ENCODE measurements at regions not wholly inside any gene's neighbourhood (a gene's known extent, or its start where the extent isn't known, plus 50 kb on each side); places are given as distances from the start of the nearest gene placed in this dataset.

DNA sequence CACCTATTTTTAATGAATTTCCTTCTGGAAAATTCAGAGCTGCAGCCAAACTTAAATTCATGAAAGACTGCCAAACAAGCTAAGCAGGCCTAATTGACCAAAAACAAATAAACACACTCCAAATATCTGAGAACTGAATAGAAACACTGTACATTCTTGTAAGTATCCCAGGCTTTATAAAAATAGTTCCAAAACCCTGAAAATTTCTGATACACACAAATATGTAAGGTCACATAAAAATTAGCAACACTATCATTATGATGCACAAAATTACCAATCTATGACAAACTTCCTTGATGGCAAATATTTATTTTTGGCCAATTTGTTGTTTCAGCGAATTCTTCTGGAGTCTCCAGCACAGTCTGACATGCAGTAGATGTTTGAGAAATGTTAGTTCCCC lies 117.9 kb upstream of the UBE2E2 start:
- H3K9me2 ChIP-seq, result no peaks in the 10 kb centered on the region
- H3F3A ChIP-seq (replicated peaks; ENCODE audit: insufficient read depth), result no peaks in the 10 kb centered on the region
- no peaks in the 10 kb centered on the region for H3K36me3 ChIP-seq (replicated peaks in 1 of 2; ENCODE audit: control insufficient read depth in 1 of 2, insufficient read depth in 2 of 2, low read length in 1 of 2)
- POLR2A ChIA-PET, result no interaction called here
- H2AFZ ChIP-seq (ENCODE audit: low read depth), result no peak overlapping the region
- no peak for DNase-seq
- H4K20me1 ChIP-seq (ENCODE audit: insufficient read depth), result no peaks in the 10 kb centered on the region
- H3K79me2 ChIP-seq (ENCODE audit: insufficient read depth), result no peaks in the 10 kb centered on the region
- H3K9me3 ChIP-seq, result no peaks in the 10 kb centered on the region
- H3K4me1 ChIP-seq (ENCODE audit: control insufficient read depth in 1 of 2, insufficient read depth in 2 of 2, low read depth in 1 of 2, low read length in 1 of 2), result no peaks in the 10 kb centered on the region
- no peak overlapping the region for H3K4me2 ChIP-seq
- no peak overlapping the region for H3K27ac ChIP-seq (ENCODE audit: low read depth in 2 of 2, low read length in 1 of 2)
- no peak overlapping the region for H3K9ac ChIP-seq
- CTCF ChIA-PET, result no interaction called here
- no peak for TF ChIP-seq GABPA (IDR thresholded peaks at IDR 0.05; ENCODE audit: low read depth)
- TF ChIP-seq CHD2 (IDR thresholded peaks at IDR 0.05; ENCODE audit: low read length, partially characterized antibody), result no peak
- TF ChIP-seq POLR2AphosphoS5 (IDR thresholded peaks at IDR 0.05; ENCODE audit: low read depth, low read length), result no peak
- TF ChIP-seq, protein P1, sequence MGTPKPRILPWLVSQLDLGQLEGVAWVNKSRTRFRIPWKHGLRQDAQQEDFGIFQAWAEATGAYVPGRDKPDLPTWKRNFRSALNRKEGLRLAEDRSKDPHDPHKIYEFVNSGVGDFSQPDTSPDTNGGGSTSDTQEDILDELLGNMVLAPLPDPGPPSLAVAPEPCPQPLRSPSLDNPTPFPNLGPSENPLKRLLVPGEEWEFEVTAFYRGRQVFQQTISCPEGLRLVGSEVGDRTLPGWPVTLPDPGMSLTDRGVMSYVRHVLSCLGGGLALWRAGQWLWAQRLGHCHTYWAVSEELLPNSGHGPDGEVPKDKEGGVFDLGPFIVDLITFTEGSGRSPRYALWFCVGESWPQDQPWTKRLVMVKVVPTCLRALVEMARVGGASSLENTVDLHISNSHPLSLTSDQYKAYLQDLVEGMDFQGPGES (IDR thresholded peaks at IDR 0.05; ENCODE audit: low read depth, low read length), result no peak
- TF ChIP-seq JUND (IDR thresholded peaks at IDR 0.05), result no peak
- TF ChIP-seq TCF12 (IDR thresholded peaks at IDR 0.05), result no peak
- TF ChIP-seq MEF2A (IDR thresholded peaks at IDR 0.05; ENCODE audit: borderline replicate concordance, low read depth), result no peak
- no peak for TF ChIP-seq YY1 (IDR thresholded peaks at IDR 0.05; ENCODE audit: low read depth)
- no peak for TF ChIP-seq TEAD4 (IDR thresholded peaks at IDR 0.05; ENCODE audit: borderline replicate concordance, insufficient read depth)
- TF ChIP-seq, protein P2, sequence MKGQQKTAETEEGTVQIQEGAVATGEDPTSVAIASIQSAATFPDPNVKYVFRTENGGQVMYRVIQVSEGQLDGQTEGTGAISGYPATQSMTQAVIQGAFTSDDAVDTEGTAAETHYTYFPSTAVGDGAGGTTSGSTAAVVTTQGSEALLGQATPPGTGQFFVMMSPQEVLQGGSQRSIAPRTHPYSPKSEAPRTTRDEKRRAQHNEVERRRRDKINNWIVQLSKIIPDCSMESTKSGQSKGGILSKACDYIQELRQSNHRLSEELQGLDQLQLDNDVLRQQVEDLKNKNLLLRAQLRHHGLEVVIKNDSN (IDR thresholded peaks at IDR 0.05; ENCODE audit: borderline replicate concordance, low read depth), result no peak
- TF ChIP-seq, protein P3, sequence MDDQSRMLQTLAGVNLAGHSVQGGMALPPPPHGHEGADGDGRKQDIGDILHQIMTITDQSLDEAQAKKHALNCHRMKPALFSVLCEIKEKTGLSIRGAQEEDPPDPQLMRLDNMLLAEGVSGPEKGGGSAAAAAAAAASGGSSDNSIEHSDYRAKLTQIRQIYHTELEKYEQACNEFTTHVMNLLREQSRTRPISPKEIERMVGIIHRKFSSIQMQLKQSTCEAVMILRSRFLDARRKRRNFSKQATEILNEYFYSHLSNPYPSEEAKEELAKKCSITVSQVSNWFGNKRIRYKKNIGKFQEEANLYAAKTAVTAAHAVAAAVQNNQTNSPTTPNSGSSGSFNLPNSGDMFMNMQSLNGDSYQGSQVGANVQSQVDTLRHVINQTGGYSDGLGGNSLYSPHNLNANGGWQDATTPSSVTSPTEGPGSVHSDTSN (IDR thresholded peaks at IDR 0.05), result no peak
- no peak for TF ChIP-seq SMC3 (IDR thresholded peaks at IDR 0.05; ENCODE audit: low read depth, low read length)
- TF ChIP-seq, protein P4, sequence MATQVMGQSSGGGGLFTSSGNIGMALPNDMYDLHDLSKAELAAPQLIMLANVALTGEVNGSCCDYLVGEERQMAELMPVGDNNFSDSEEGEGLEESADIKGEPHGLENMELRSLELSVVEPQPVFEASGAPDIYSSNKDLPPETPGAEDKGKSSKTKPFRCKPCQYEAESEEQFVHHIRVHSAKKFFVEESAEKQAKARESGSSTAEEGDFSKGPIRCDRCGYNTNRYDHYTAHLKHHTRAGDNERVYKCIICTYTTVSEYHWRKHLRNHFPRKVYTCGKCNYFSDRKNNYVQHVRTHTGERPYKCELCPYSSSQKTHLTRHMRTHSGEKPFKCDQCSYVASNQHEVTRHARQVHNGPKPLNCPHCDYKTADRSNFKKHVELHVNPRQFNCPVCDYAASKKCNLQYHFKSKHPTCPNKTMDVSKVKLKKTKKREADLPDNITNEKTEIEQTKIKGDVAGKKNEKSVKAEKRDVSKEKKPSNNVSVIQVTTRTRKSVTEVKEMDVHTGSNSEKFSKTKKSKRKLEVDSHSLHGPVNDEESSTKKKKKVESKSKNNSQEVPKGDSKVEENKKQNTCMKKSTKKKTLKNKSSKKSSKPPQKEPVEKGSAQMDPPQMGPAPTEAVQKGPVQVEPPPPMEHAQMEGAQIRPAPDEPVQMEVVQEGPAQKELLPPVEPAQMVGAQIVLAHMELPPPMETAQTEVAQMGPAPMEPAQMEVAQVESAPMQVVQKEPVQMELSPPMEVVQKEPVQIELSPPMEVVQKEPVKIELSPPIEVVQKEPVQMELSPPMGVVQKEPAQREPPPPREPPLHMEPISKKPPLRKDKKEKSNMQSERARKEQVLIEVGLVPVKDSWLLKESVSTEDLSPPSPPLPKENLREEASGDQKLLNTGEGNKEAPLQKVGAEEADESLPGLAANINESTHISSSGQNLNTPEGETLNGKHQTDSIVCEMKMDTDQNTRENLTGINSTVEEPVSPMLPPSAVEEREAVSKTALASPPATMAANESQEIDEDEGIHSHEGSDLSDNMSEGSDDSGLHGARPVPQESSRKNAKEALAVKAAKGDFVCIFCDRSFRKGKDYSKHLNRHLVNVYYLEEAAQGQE (IDR thresholded peaks at IDR 0.05; ENCODE audit: low read depth, low read length), result no peak
- TF ChIP-seq RCOR1 (IDR thresholded peaks at IDR 0.05; ENCODE audit: low read length), result no peak
- TF ChIP-seq, protein P5, sequence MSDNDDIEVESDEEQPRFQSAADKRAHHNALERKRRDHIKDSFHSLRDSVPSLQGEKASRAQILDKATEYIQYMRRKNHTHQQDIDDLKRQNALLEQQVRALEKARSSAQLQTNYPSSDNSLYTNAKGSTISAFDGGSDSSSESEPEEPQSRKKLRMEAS (IDR thresholded peaks at IDR 0.05; ENCODE audit: low read depth), result no peak
- TF ChIP-seq SIN3A (IDR thresholded peaks at IDR 0.05; ENCODE audit: borderline replicate concordance, low read depth, low read length), result no peak
- H3K4me3 ChIP-seq (ENCODE audit: low read depth in 2 of 2, low read length in 1 of 2), result no peak overlapping the region
- H3K27me3 ChIP-seq (ENCODE audit: insufficient read depth), result no peaks in the 10 kb centered on the region
- WGBS (ENCODE audit: low lambda C conversion rate), result 64% methylated on average over 1 of the region's 1 CpG

All from SK-N-SH (cell line).